GM12873 (cell line): ENCODE measurements at regions not wholly inside any gene's neighbourhood (a gene's known extent, or its start where the extent isn't known, plus 50 kb on each side); places are given as distances from the start of the nearest gene placed in this dataset.

Experiments
- CTCF ChIP-seq: IDR thresholded peaks from 2 replicates; pipeline ENCODE4 v1.5.1; 2012; ENCODE audit warnings: low read depth, mild to moderate bottlenecking, moderate library complexity, low read length, control low read depth; ENCODE audit not compliant: insufficient read depth; ENCODE audit errors: missing control alignments

GRCh38 chr21:35812679-35813078, 247.6 kb downstream of the SETD4 start:
- TF ChIP-seq CTCF = no peak

GRCh38 chr21:35811191-35811806, 249.0 kb downstream of the SETD4 start:
- TF ChIP-seq CTCF = no peak

- no peak for TF ChIP-seq CTCF
Observed at GRCh38 chr21:35810431-35810970, 249.8 kb downstream of the SETD4 start.

- no peak for TF ChIP-seq CTCF
Observed at GRCh38 chr21:35801391-35801790, 258.9 kb downstream of the SETD4 start.

- TF ChIP-seq CTCF = no peak
Observed at GRCh38 chr21:35796844-35797243, 263.5 kb downstream of the SETD4 start.

- no peak for TF ChIP-seq CTCF
Observed at GRCh38 chr21:35792569-35793305, 267.6 kb downstream of the SETD4 start.

GRCh38 chr21:35791541-35792325, 268.6 kb downstream of the SETD4 start:
- TF ChIP-seq CTCF = no peak
